NCI-H128 (cell line): ENCODE measurements at regions not wholly inside any gene's neighbourhood (a gene's known extent, or its start where the extent isn't known, plus 50 kb on each side); places are given as distances from the start of the nearest gene placed in this dataset.
"Not testable (repeated sequence)": the region's sequence is repeated elsewhere in the genome, so short reads cannot be mapped to it uniquely, and the experiment has no call there.

Experiments used
- DNase-seq: peaks from one replicate; lab custom pipeline; 2025; ENCODE audit not compliant: unreplicated experiment; lab: John Stamatoyannopoulos, UW

DNA sequence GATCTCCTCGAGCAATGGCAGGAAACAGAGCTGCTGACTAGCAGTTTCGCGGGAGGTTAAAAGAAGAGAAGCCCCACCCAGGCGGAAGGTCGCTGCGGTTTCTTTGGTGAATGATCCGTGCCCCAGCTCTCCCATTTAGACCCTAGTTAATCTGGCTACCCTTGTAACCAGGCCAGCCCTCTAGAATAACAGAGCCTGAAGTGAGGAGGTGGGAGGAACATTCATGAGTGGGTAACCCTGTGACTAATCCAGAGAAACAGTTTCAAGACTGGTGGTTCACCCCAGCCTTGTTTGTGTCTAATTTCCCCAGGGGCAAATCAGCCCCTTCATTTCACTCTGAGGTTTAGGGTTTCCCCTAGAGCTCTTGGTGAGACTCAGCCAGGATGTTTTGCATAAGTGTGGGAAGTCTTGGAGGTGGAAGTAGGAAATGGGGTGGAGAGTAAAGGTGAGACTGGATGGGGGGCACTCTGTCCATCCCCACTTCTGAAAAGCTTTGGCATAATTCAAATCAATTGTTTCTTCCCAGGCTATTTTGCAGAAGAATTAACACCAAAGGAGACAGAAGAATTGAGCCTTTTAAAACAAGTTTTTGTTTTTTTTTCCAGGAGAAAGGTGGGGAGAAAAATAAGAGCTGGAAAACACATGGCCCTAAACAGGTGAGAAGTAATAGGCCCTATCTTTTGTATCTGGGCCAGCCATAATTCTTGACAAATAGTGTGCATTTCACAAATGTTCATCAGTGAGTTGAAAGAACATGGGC, 303.1 kb downstream of the RPLP1 start:
- no peak for DNase-seq

DNA sequence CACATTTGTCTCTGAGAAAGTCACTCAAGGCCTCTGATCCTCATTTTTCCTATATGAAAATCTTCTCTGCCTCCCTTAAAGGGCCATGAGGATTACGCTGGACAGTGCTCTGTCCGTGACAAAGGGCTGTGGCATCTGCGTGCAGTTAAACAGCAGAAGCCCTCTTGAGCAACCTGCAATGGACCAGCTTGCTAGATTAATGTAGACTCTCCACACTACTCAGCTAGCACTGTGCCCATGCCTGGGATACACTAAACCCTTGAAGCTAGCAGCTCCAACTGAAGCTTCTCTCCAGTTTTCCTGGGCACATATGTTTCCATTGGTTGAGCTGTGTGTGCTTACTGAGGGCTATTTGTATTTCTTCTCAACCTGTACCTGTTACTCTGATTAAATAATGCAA, 303.8 kb downstream of the RPLP1 start:
- DNase-seq: no peak

DNA sequence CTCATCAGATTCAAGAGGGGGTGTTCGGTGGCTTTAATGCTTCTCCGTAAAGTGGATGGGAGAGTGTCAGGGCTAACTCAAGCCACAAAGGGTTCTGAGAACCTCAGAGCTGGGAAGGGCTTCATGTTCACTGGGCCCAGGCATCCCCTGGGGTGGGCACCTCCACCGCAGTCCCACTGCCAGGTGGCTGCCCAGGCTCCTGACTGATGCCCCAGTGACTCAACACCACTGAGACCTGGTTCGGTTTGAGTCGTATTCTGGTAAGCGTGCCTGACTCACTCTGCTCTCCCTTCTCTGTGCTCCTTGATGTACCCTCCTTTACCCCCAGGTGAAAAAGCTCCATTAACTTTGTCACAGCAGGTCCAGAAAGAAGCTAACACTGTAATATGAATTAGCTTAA, 304.6 kb downstream of the RPLP1 start:
- DNase-seq: no peak

- no peak for DNase-seq
Observed at GRCh38 chr15:69758291-69758771, 305.7 kb downstream of the RPLP1 start.

GRCh38 chr15:69758810-69759790, 306.5 kb downstream of the RPLP1 start:
- no peak for DNase-seq

DNA sequence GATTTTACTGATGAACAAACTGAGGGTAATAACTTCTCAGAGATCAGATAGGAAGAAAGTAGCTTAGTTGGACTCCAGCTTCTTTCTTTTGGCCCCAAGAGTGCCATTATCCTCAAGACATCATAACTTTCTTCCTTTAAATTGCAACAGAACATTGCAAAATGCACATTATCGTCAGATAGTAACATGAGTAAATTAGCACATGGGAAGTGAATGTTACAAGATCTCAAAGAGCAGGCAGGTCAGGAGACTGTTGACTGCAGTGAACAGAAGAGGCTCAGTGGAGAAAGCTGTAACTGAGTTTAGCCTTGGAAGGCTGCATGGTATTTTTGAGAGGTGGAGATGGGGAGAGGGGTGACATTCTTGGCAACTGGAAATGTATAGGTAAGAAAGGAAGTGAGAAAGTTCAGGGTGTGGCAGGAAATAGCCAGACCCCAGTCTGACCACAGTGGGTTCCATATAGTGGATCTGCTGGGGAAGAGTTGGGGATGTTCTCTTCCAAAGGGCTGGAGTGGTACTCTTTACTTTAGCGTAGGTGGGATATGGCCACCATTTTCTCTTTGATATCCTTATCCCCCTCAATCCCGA, 307.7 kb downstream of the RPLP1 start:
- no peak for DNase-seq

DNA sequence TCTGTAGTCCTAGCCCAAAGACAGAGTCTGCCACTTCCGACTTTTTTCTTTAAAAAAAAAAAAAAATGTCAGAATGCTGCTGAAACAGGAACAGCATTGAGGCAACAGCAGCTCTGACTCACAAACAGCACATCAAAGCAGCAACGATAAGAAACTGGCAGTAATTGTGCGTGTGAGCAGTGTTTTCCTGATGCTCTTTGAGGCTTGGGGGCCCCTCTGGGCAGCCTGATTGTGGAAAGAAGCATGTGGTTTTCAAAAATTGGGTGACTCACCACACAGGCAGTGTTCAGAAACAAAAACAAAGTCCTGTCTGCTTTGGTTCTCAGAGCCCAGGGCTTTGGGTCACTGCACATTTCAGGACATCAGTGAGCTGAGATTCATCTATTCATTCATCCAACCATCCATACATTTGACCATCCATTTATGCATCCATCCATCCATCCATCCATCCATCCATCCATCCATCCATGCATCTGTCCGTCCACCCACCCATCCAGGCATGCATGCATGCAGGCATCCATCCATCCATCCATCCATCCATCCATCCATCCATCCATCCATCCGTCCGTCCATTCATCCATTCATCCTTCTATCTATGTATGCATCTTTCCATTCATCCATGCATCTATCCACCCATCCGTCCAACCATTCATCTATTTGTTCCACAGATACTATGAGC, 308.4 kb downstream of the RPLP1 start:
- no peak for DNase-seq

DNA sequence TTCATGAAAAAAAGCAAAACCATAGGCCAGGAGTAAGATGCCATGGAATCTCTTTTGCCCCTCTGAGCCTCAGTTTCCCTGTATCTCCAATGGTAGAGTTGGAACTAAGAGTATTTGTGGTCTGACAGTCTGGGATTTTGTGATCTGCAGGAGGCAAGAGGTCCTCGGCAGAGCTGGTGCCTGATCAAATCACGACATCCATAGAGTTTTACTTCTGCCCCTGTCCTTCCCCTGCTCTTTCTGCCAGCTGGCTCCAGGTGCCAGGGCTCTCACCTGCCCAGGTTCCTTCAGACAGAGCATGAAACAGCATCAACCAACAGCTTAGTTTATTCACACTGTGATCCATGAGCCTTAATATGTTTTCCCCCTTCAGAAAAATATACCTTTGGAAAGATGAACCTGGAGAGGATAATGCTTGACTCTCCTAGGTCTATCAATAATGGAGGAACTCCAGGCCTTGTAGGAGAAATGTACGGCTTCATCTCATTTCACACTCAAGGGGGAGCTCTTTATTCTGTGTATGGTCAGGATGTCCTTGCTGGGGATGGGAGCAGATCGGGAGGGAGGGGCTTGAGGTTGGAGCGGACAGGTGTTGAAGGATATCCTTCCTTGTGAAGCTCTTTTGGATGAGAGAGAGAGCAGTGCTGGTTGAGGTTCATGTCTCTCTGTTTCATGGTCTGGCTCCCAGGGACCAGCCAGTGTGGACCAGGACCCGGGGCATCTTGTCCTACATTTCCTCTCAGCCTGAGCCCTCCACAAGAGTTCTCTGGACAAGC, 309.9 kb downstream of the RPLP1 start:
- no peak for DNase-seq

DNA sequence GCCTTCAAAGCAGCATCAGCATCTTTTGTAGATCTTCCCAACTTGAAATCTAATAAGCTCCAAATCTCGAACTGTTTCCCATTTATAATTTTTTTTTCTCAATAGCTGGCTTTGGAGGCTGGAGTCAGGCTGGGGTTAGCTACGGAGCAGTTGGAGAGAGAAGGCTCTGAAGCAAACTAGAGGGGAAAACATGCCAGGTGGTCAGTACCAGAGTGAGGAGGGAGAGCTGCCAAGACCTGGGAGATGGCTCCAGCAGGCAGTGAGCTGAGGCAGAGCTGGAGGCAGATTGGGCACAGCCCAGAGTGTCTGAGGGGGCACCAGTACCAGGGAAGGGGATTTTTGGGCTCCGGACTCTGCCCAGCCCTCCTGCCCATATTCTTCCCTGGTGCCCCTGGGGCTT, 311.2 kb downstream of the RPLP1 start:
- DNase-seq: no peak

GRCh38 chr15:69766156-69766555, 313.5 kb downstream of the RPLP1 start:
- DNase-seq: no peak

DNA sequence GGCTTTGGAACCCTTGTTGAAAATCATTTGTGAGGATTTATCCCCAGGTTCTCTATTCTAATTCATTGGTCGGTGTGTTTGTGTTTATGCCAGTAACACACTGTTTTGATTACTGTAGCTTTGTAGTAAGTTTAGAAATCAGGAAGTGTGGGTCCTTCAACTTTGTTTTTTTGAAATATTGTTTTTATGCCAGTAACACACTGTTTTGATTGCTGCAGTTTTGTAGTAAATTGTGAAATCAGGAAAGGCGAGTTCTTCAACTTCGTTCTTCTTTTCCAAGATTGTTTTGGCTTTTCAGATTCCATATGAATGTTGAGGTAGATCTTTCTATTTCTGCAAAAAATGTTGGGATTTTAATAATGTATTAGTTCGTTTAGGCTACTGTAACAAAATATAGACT, 314.6 kb downstream of the RPLP1 start:
- DNase-seq: no peak

- DNase-seq: not testable (repeated sequence)
Observed at GRCh38 chr15:69769336-69769735, 316.7 kb downstream of the RPLP1 start.

DNA sequence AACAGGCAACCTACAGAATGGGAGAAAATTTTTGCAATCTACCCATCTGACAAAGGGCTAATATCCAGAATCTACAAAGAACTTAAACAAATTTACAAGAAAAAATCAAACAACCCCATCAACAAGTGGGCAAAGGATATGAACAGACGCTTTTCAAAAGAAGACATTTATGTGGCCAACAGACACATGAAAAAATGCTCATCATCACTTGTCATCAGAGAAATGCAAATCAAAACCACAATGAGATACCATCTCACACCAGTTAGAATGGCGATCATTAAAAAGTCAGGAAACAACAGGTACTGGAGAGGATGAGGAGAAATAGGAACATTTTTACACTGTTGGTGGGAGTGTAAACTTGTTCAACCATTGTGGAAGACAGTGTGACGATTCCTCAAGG, 321.6 kb downstream of the RPLP1 start:
- DNase-seq: not testable (repeated sequence)

- DNase-seq: not testable (repeated sequence)
Observed at GRCh38 chr15:69774711-69775110, 322.1 kb downstream of the RPLP1 start.

DNA sequence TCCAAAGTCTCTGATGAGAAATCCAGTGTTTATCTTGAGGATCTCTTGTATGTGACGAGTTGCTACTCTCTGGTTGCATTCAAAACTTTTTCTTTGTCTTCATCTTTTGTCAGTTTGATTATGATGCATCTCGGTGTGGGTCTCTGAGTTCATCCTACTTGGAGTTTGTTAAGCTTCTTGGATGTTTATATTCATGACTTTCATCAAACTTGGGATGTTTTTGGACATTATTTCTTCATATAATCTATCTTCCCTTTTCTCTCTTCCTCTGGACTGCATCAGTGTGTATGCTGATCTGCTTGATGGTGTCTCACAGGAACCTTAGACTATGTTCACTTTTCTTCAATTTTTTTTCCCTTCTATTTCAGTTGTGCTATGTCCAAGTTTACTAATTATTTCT, 320.4 kb downstream of the TLE3 start:
- no peak for DNase-seq

DNA sequence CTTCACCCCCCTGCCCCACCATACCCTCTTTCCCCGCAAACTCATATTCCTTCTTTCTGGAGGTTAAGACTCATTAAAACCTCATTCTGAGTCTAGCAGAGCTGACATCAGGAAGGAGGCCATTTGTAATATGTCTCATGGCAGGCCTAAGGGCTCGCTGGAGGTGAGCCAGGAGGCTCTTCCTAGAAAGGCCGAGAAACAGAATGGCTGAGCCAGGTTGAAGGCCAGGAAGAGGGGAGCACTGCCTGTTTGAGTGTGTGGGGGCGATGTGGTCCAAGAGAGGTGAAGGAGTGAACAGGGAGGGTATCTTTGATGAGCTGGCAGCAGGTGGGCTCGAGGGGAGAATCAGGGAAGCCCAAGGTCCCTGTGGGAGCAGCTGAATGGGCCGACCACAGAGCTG, 317.3 kb downstream of the TLE3 start:
- no peak for DNase-seq

GRCh38 chr15:69780981-69781380, 316.7 kb downstream of the TLE3 start:
- DNase-seq: no peak

GRCh38 chr15:69781411-69782125, 316.1 kb downstream of the TLE3 start:
- no peak for DNase-seq

GRCh38 chr15:69782139-69782658, 315.5 kb downstream of the TLE3 start:
- DNase-seq: no peak
